IMR-90 (cell line): ENCODE measurements at regions not wholly inside any gene's neighbourhood (a gene's known extent, or its start where the extent isn't known, plus 50 kb on each side); places are given as distances from the start of the nearest gene placed in this dataset.

Experiments used
- ATAC-seq: fragments of 200-7000 bp; cut with Tn5 transposase; 2 replicates; pipeline ENCODE4 v1.9.1; 2020; ENCODE audit warnings: low read depth, mild to moderate bottlenecking, moderate library complexity
- BruUV-seq: library from RNA; stranded (reverse); fragments of 400-500 nt; replicated peaks from 2 replicates; lab custom pipeline; 2021; lab: Mats Ljungman, UMichigan
- CTCF ChIA-PET: fragments of 300-600 bp; formaldehyde crosslinking; extraction: SDS; loops from one replicate; lab custom pipeline; 2021; ENCODE audit warnings: antibody characterized with exemption; lab: Yijun Ruan, JAX
- POLR2A ChIA-PET: fragments of 300-600 bp; sonication (Branson Sonifier 250); formaldehyde crosslinking; loops from one replicate; lab custom pipeline; 2022; ENCODE audit warnings: antibody characterized with exemption; ENCODE audit not compliant: unreplicated experiment; lab: Charles Lee
- DNase-seq: peaks from one replicate; pipeline ENCODE4 v3.0.0; 2013
- H2AFZ ChIP-seq: replicated peaks from 2 replicates; pipeline ENCODE3; 2013; ENCODE audit warnings: low read length, mild to moderate bottlenecking; ENCODE audit not compliant: poor library complexity
- H2AK5ac ChIP-seq: 2 replicates; pipeline ENCODE4 v1.6.1; 2013; ENCODE audit warnings: low read depth, low read length, inconsistent platforms
- H2AK9ac ChIP-seq: replicated peaks from 2 replicates; pipeline ENCODE3; 2013; ENCODE audit warnings: mild to moderate bottlenecking, low read depth, low read length, moderate library complexity; ENCODE audit not compliant: poor library complexity
- H2BK120ac ChIP-seq: 2 replicates; pipeline ENCODE4 v1.6.1; 2013; ENCODE audit warnings: low read depth, low read length, inconsistent platforms
- H2BK15ac ChIP-seq: 3 replicates; pipeline ENCODE4 v1.6.1; 2013; ENCODE audit warnings: low read depth, low read length, inconsistent platforms
- H2BK20ac ChIP-seq: 2 replicates; pipeline ENCODE4 v1.6.1; 2013; ENCODE audit warnings: low read depth, mild to moderate bottlenecking, inconsistent platforms, low read length, moderate library complexity
- H2BK5ac ChIP-seq: 2 replicates; pipeline ENCODE4 v1.6.1; 2013; ENCODE audit warnings: mild to moderate bottlenecking, low read depth, low read length, inconsistent platforms; ENCODE audit not compliant: poor library complexity, severe bottlenecking
- H3K14ac ChIP-seq: replicated peaks from 2 replicates; pipeline ENCODE4 v1.6.1; 2013; ENCODE audit warnings: low read depth, low read length, inconsistent platforms
- H3K18ac ChIP-seq: 2 replicates; pipeline ENCODE4 v1.6.1; 2013; ENCODE audit warnings: low read depth, low read length, control low read depth
- H3K23ac ChIP-seq: 2 replicates; pipeline ENCODE4 v1.6.1; 2013; ENCODE audit warnings: low read depth, low read length, inconsistent platforms
- H3K27ac ChIP-seq: 2 replicates; pipeline ENCODE4 v1.5.1; 2013; ENCODE audit warnings: mild to moderate bottlenecking, control low read depth, low read length; ENCODE audit not compliant: insufficient read depth
- H3K27me3 ChIP-seq: 2 replicates; pipeline ENCODE4 v1.6.1; 2013; ENCODE audit warnings: low read length; ENCODE audit not compliant: control insufficient read depth, insufficient read depth
- H3K36me3 ChIP-seq: 2 replicates; pipeline ENCODE4 v1.6.1; 2013; ENCODE audit warnings: low read length, mixed read lengths; ENCODE audit not compliant: control insufficient read depth, insufficient read depth
- H3K4ac ChIP-seq: 2 replicates; pipeline ENCODE4 v1.6.1; 2013; ENCODE audit warnings: low read depth, low read length, inconsistent platforms
- H3K4me1 ChIP-seq: 2 replicates; pipeline ENCODE4 v1.6.1; 2013; ENCODE audit warnings: low read length, mixed read lengths; ENCODE audit not compliant: control insufficient read depth, insufficient read depth
- H3K4me2 ChIP-seq: 2 replicates; pipeline ENCODE4 v1.6.1; 2013; ENCODE audit warnings: low read depth, mild to moderate bottlenecking, control low read depth, low read length, moderate library complexity
- H3K4me3 ChIP-seq: 2 replicates; pipeline ENCODE4 v1.5.1; 2013; ENCODE audit warnings: low read depth, mild to moderate bottlenecking, control low read depth, low read length, moderate library complexity; ENCODE audit not compliant: insufficient read depth
- H3K56ac ChIP-seq: 2 replicates; pipeline ENCODE4 v1.6.1; 2013; ENCODE audit warnings: low read length, inconsistent platforms; ENCODE audit not compliant: insufficient read depth; ENCODE audit errors: extremely low read depth
- H3K79me1 ChIP-seq, 2 experiments: 2 replicates each; pipeline ENCODE4 v1.6.1; 2013; ENCODE audit warnings: low read length in 2 of 2, inconsistent platforms in 1 of 2, low read depth in 1 of 2
- H3K9ac ChIP-seq: 2 replicates; pipeline ENCODE4 v1.6.1; 2013; ENCODE audit warnings: low read depth, low read length, control low read depth
- H3K9me1 ChIP-seq: 2 replicates; pipeline ENCODE4 v1.6.1; 2013; ENCODE audit warnings: low read length, inconsistent platforms; ENCODE audit not compliant: insufficient read depth
- H3K9me3 ChIP-seq: 2 replicates; pipeline ENCODE4 v1.6.1; 2013; ENCODE audit warnings: low read length; ENCODE audit not compliant: control insufficient read depth, insufficient read depth
- H4K20me1 ChIP-seq: 2 replicates; pipeline ENCODE4 v1.6.1; 2013; ENCODE audit warnings: low read length, inconsistent platforms; ENCODE audit not compliant: insufficient read depth
- H4K5ac ChIP-seq: 2 replicates; pipeline ENCODE4 v1.6.1; 2013; ENCODE audit warnings: mild to moderate bottlenecking, low read depth, low read length, control low read depth
- H4K8ac ChIP-seq, 2 experiments: 2 replicates each; pipeline ENCODE4 v1.6.1; 2013; ENCODE audit warnings: low read depth in 2 of 2, low read length in 2 of 2, control low read depth in 1 of 2, inconsistent platforms in 1 of 2
- H4K91ac ChIP-seq: 2 replicates; pipeline ENCODE4 v1.6.1; 2013; ENCODE audit warnings: low read depth, low read length, inconsistent platforms; ENCODE audit not compliant: insufficient read depth
- CEBPB ChIP-seq: IDR thresholded peaks from 2 replicates; pipeline ENCODE4 v1.6.1; 2012; ENCODE audit warnings: low read depth, low read length, improper control_type of control experiment
- FOS ChIP-seq: fragments of 150-350 bp; IDR thresholded peaks from 2 replicates; pipeline ENCODE4 v1.6.1; 2016; ENCODE audit warnings: low read depth, low read length
- MAFK ChIP-seq: IDR thresholded peaks from 2 replicates; pipeline ENCODE4 v1.6.1; 2012; ENCODE audit warnings: low read depth, low read length, improper control_type of control experiment
- POLR2A ChIP-seq: IDR thresholded peaks from 2 replicates; pipeline ENCODE4 v1.6.1; 2012; ENCODE audit warnings: mild to moderate bottlenecking, low read depth, low read length
- RFX5 ChIP-seq: IDR thresholded peaks from 2 replicates; pipeline ENCODE4 v1.8.0; 2012; ENCODE audit warnings: low read depth, mild to moderate bottlenecking, low read length, moderate library complexity
- WGBS, 2 experiments: methylation state at CpG; one replicate each; pipeline versions ENCODE4 v1.1.5 to v1.1.7; 2013; ENCODE audit warnings: missing lambda C conversion rate in 2 of 2; ENCODE audit not compliant: insufficient read length in 1 of 2; ENCODE audit errors: extremely low coverage in 2 of 2; 5-methylcytosine and 5-hydroxymethylcytosine counted together
- dilution Hi-C: fragments of 300-500 bp; cut with HindIII; formaldehyde crosslinking; loops from one replicate; pipeline ENCODE4 v1.14.3; 2018; ENCODE audit warnings: low sequenced_read_pairs; ENCODE audit not compliant: unreplicated experiment
- in situ Hi-C: fragments of 300-500 bp; cut with MboI; formaldehyde crosslinking; loops from 3 replicates; pipeline ENCODE4 v1.14.3; 2019; ENCODE audit warnings: low sequenced_read_pairs, inconsistent platforms, mixed read lengths
- intact Hi-C: fragments of 100-400 bp; cut with micrococcal nuclease; formaldehyde crosslinking; loops from 2 replicates; pipeline ENCODE4 v1.10.0; 2022
- TF ChIP-seq, protein P1 (sequence below): fragments of 150-350 bp; IDR thresholded peaks from 2 replicates; pipeline ENCODE4 v1.6.1; 2017; ENCODE audit warnings: mild to moderate bottlenecking, antibody characterized with exemption, low read length, low read depth

DNA sequence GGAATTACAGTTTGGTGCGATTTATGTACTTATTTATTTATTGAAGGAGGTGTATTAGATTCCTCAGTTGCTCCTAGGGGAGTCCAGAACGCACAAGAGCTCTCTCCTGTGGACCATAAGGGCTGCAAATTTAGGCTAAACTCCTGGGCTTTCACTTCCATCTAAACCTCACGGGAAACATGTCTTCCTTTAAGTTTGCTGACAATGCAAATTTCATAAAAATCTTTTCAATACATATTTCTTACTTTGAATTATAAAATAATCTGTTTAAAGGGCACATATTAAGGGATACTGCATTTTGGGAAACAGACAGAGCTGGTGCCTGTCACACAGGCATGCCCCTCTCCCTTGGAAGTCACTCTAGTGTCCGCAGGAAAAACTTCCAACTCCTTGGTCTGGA lies 438.0 kb upstream of the CPEB2 start:
- BruUV-seq, result no TSS peak
- intact Hi-C loops (no loop called here), dilution Hi-C loops (no loop called here), in situ Hi-C loops (no loop called here)
- H2BK15ac ChIP-seq, result no peak overlapping the region
- H3K4me3 ChIP-seq, result no peak overlapping the region
- no peaks in the 10 kb centered on the region for H4K20me1 ChIP-seq
- H3K18ac ChIP-seq, result no peak overlapping the region
- no peak overlapping the region for H4K5ac ChIP-seq
- no peak overlapping the region for H3K14ac ChIP-seq
- no peak overlapping the region for H3K4me2 ChIP-seq
- no peak overlapping the region for H3K27ac ChIP-seq
- no peak overlapping the region for H2BK20ac ChIP-seq
- no peak overlapping the region for H2BK120ac ChIP-seq
- H3K9me1 ChIP-seq, result no peaks in the 10 kb centered on the region
- peaks cover 5% of the 10 kb centered on the region; the same call in 1 of the 2 replicates for H3K9me3 ChIP-seq
- H3K4ac ChIP-seq, result no peak overlapping the region
- ChIA-PET POLR2A (no interaction called here), CTCF (no interaction called here)
- no peak overlapping the region for H3K56ac ChIP-seq
- H3K79me1 ChIP-seq, result no peaks in the 10 kb centered on the region
- H2AFZ ChIP-seq, result no peak overlapping the region
- no peak overlapping the region for H4K8ac ChIP-seq
- no peaks in the 10 kb centered on the region for H3K36me3 ChIP-seq
- no peaks in the 10 kb centered on the region for H3K27me3 ChIP-seq
- no peak for ATAC-seq
- TF ChIP-seq MAFK, result peak; percentile 97
- TF ChIP-seq, protein P1, sequence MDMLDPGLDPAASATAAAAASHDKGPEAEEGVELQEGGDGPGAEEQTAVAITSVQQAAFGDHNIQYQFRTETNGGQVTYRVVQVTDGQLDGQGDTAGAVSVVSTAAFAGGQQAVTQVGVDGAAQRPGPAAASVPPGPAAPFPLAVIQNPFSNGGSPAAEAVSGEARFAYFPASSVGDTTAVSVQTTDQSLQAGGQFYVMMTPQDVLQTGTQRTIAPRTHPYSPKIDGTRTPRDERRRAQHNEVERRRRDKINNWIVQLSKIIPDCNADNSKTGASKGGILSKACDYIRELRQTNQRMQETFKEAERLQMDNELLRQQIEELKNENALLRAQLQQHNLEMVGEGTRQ, result no peak
- TF ChIP-seq POLR2A, result no peak
- no peak for TF ChIP-seq RFX5
- no peak for TF ChIP-seq CEBPB
- no peak for TF ChIP-seq FOS
- DNase-seq, result no peak
- H3K23ac ChIP-seq, result no peak overlapping the region
- H3K9ac ChIP-seq, result no peak overlapping the region
- no peak overlapping the region for H4K91ac ChIP-seq
- 40% methylated on average over 1 of the region's 4 CpGs; no CpG with 5 or more reads in 1 of the 2 experiments for WGBS, 2 experiments
- H3K4me1 ChIP-seq, result no peaks in the 10 kb centered on the region
- no peak overlapping the region for H2AK5ac ChIP-seq
- no peak overlapping the region for H2BK5ac ChIP-seq
- no peak overlapping the region for H2AK9ac ChIP-seq
